SU-DHL-6 (cell line): ENCODE measurements at regions not wholly inside any gene's neighbourhood (a gene's known extent, or its start where the extent isn't known, plus 50 kb on each side); places are given as distances from the start of the nearest gene placed in this dataset.

ENCODE experiments used
- H2AFZ ChIP-seq: fragments of 200-600 bp; sonication (generic); 2 replicates; pipeline ENCODE4 v1.6.1; 2014; ENCODE audit warnings: low read depth, mild to moderate bottlenecking, moderate library complexity, mixed read lengths, antibody characterized with exemption, low read length; ENCODE audit not compliant: severe bottlenecking
- H3F3A ChIP-seq: fragments of 200-600 bp; shearing (Covaris generic); 2 replicates; pipeline ENCODE4 v1.6.0; 2016; ENCODE audit warnings: antibody characterized with exemption, mild to moderate bottlenecking; ENCODE audit not compliant: insufficient read depth
- H3K27ac ChIP-seq: fragments of 200-600 bp; sonication (generic); 2 replicates; pipeline ENCODE4 v1.5.1; 2016; ENCODE audit warnings: low read depth, mild to moderate bottlenecking, low read length, moderate library complexity, mixed read lengths
- H3K27me3 ChIP-seq: fragments of 200-600 bp; sonication (generic), shearing (Covaris generic); 2 replicates; pipeline ENCODE4 v1.6.0; 2014; ENCODE audit warnings: mild to moderate bottlenecking, low read length
- H3K36me3 ChIP-seq: fragments of 200-600 bp; sonication (generic); 2 replicates; pipeline ENCODE4 v1.6.1; 2014; ENCODE audit warnings: mild to moderate bottlenecking, low read length, mixed read lengths
- H3K4me2 ChIP-seq: fragments of 300-600, 200-600 bp; shearing (Covaris generic), sonication (generic); 2 replicates; pipeline ENCODE4 v1.6.0; 2014; ENCODE audit warnings: low read length, low read depth, mild to moderate bottlenecking; ENCODE audit not compliant: poor library complexity, severe bottlenecking
- H3K4me3 ChIP-seq: fragments of 200-600 bp; sonication (generic); 2 replicates; pipeline ENCODE4 v1.5.1; 2014; ENCODE audit warnings: antibody characterized with exemption, low read length, mild to moderate bottlenecking, mixed read lengths; ENCODE audit not compliant: insufficient read depth, poor library complexity, severe bottlenecking
- H3K79me2 ChIP-seq: fragments of 200-600 bp; sonication (generic); 2 replicates; pipeline ENCODE4 v1.6.1; 2014; ENCODE audit warnings: mild to moderate bottlenecking, low read length, moderate library complexity; ENCODE audit not compliant: insufficient read depth
- H3K9ac ChIP-seq: fragments of 200-600 bp; sonication (generic); 2 replicates; pipeline ENCODE4 v1.7.0; 2014; ENCODE audit warnings: mild to moderate bottlenecking, low read length
- H3K9me2 ChIP-seq: fragments of 200-600 bp; sonication (generic); replicated peaks from 2 replicates; pipeline ENCODE4 v1.6.1; 2014; ENCODE audit warnings: low read length; ENCODE audit not compliant: insufficient read depth
- H3K9me3 ChIP-seq: fragments of 200-600 bp; sonication (generic); 2 replicates; pipeline ENCODE4 v1.6.1; 2014; ENCODE audit warnings: low read length, mixed read lengths; ENCODE audit not compliant: insufficient read depth
- H4K20me1 ChIP-seq: fragments of 200-600 bp; sonication (generic); 2 replicates; pipeline ENCODE4 v1.6.1; 2014; ENCODE audit warnings: low read depth, mild to moderate bottlenecking, antibody characterized with exemption, low read length, moderate library complexity, mixed read lengths
- CTCF ChIP-seq: fragments of 200-600 bp; sonication (generic); IDR thresholded peaks from one replicate; pipeline ENCODE4 v1.5.1; 2017; ENCODE audit warnings: antibody characterized with exemption, mild to moderate bottlenecking, low read length, moderate library complexity; ENCODE audit not compliant: insufficient read depth, poor library complexity, severe bottlenecking
- EZH2phosphoT487 ChIP-seq: fragments of 200-600 bp; sonication (generic), shearing (Covaris generic); conservative IDR thresholded peaks from 2 replicates; pipeline ENCODE4 v1.6.1; 2018; ENCODE audit warnings: mild to moderate bottlenecking, antibody characterized with exemption, low read length, moderate library complexity, mixed read lengths

- no peak overlapping the region for H2AFZ ChIP-seq
- H3K36me3 ChIP-seq = no peaks in the 10 kb centered on the region
- no peak overlapping the region for H3K27ac ChIP-seq
- H3F3A ChIP-seq = no peaks in the 10 kb centered on the region
- no peaks in the 10 kb centered on the region for H4K20me1 ChIP-seq
- no peaks in the 10 kb centered on the region for H3K79me2 ChIP-seq
- no peaks in the 10 kb centered on the region for H3K9me3 ChIP-seq
- H3K27me3 ChIP-seq = no peaks in the 10 kb centered on the region
- no peaks in the 10 kb centered on the region for H3K9me2 ChIP-seq
- no peak overlapping the region for H3K9ac ChIP-seq
- no peak overlapping the region for H3K4me2 ChIP-seq
- no peak for TF ChIP-seq EZH2phosphoT487
- no peak for TF ChIP-seq CTCF
- H3K4me3 ChIP-seq = no peak overlapping the region
These were observed 212.7 kb upstream of the NRIP1 start for GRCh38 chr21:15277466-15277865.

- no peaks in the 10 kb centered on the region for H3K36me3 ChIP-seq
- H3K4me3 ChIP-seq = no peak overlapping the region
- no peaks in the 10 kb centered on the region for H4K20me1 ChIP-seq
- no peak overlapping the region for H2AFZ ChIP-seq
- H3K4me2 ChIP-seq = no peak overlapping the region
- no peak for TF ChIP-seq EZH2phosphoT487
- TF ChIP-seq CTCF = no peak
- no peaks in the 10 kb centered on the region for H3K79me2 ChIP-seq
- H3K27me3 ChIP-seq = no peaks in the 10 kb centered on the region
- H3F3A ChIP-seq = no peaks in the 10 kb centered on the region
- H3K9me2 ChIP-seq = no peaks in the 10 kb centered on the region
- no peaks in the 10 kb centered on the region for H3K9me3 ChIP-seq
- no peak overlapping the region for H3K9ac ChIP-seq
- H3K27ac ChIP-seq = no peak overlapping the region
These were observed 213.5 kb upstream of the NRIP1 start for GRCh38 chr21:15278279-15278678.

- Histone ChIP-seq H3K79me2 (no peaks in the 10 kb centered on the region), H3K9ac (no peak overlapping the region), H3F3A (no peaks in the 10 kb centered on the region), H3K9me2 (no peaks in the 10 kb centered on the region), H4K20me1 (no peaks in the 10 kb centered on the region), H3K27me3 (no peaks in the 10 kb centered on the region), H3K27ac (no peak overlapping the region), H3K9me3 (no peaks in the 10 kb centered on the region), H3K36me3 (no peaks in the 10 kb centered on the region), H3K4me2 (no peak overlapping the region), H2AFZ (no peak overlapping the region), H3K4me3 (no peak overlapping the region)
- TF ChIP-seq EZH2phosphoT487 (no peak), CTCF (no peak)
These were observed 214.1 kb upstream of the NRIP1 start for GRCh38 chr21:15278851-15279250.

- H3K79me2 ChIP-seq = no peaks in the 10 kb centered on the region
- H3K36me3 ChIP-seq = no peaks in the 10 kb centered on the region
- H3K4me2 ChIP-seq = no peak overlapping the region
- H3K9me2 ChIP-seq = no peaks in the 10 kb centered on the region
- no peaks in the 10 kb centered on the region for H3K9me3 ChIP-seq
- no peak overlapping the region for H3K27ac ChIP-seq
- no peaks in the 10 kb centered on the region for H4K20me1 ChIP-seq
- H3K27me3 ChIP-seq = no peaks in the 10 kb centered on the region
- no peak overlapping the region for H3K4me3 ChIP-seq
- H2AFZ ChIP-seq = no peak overlapping the region
- no peak for TF ChIP-seq CTCF
- TF ChIP-seq EZH2phosphoT487 = no peak
- no peaks in the 10 kb centered on the region for H3F3A ChIP-seq
- H3K9ac ChIP-seq = no peak overlapping the region
These were observed 214.7 kb upstream of the NRIP1 start for GRCh38 chr21:15279482-15279881.
